Islet of Langerhans (tissue), 1 donor: ENCODE measurements at regions not wholly inside any gene's neighbourhood (a gene's known extent, or its start where the extent isn't known, plus 50 kb on each side); places are given as distances from the start of the nearest gene placed in this dataset.
A peak's percentile ranks its signal among the peaks of the same experiment; 100 is the strongest.

Experiments
- FAIRE-seq: peaks from one replicate; lab custom pipeline; 2011; peaks lifted over from hg19 to GRCh38; lab: Jason Lieb, UNC

DNA sequence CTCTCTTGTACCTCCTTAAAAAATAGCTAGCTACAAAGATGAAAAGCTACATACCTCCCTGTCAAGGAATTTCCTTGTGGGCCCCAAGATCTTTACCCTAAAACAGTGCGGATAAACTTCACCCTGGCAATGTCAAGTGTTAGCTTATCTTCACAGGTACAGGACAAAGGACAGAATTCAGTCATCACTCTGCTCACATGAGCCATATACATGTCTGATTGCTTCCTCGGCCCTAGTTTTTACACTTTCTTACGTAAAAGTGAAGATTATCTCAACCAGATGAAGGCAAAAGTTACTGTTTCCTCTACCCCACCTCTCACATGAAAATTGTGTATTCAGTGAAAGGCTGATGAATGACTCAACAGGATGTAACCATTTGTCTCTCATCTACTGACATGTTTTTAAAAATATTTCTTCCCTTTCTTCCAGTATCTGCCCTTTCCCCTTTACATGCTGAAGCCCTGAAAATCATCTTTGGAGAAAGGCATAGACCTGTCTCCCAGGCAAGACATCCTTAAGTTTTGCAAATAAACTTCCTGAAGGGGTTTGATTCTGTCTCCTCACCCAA lies 890.1 kb downstream of the GALC start:
- FAIRE-seq, result no peak

DNA sequence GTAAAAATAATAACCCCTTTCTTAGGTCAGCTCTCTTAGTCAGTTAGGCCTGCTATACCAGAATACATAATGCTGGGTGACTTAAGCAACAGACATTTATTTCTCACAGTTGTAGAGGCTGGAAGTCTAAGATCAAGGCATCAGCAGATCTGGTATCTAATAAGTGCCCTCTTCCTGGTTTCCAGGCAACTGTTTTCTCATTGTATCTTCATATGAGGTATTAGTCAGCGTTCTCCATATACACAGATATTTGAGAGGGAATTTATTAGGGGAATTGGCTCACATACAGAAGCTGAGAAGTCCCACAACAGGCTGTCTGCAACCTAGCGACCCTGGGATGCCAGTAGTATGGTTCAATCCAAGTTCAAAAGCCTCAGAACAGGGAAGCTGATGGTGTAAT lies 896.0 kb downstream of the GALC start:
- no peak for FAIRE-seq

DNA sequence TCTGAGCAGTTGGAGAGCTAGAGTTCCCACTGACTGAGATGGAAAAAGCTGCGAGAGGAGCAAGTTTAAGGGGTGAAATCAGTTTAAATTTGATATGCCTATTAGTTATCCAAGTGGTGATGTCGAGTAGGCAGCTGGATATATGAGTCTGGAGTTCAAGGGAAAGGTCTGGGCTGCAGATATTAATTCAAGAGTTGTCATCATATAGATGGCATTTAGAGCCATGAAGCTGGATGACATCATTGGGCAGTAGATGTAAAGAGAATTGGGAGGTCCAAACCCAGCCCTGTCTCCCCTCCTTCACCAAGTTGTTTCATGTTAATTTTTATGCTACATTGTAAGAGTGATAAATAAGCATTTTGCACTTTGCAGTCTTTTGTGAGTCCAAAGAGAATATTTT lies 898.1 kb downstream of the GALC start:
- no peak for FAIRE-seq

DNA sequence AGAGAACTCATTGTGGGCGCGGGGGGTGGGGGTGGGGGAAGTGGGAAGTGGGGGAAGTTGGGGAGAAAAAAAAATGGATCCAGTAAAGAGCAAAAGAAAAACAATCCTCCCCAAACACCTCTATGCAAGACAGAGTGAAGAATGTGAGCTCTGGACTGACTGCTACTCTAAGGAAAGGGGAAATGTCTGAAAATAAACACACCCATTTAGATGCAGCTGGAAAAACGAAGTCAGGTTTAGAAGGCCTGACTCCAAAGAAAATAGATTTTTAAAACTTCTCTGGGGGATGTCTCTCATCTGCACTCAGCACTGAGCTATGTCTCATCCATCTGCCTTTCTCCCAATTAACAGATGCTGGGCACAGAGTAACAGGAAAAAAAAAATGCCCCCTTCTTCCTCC lies 904.4 kb downstream of the GALC start:
- FAIRE-seq, result no peak

DNA sequence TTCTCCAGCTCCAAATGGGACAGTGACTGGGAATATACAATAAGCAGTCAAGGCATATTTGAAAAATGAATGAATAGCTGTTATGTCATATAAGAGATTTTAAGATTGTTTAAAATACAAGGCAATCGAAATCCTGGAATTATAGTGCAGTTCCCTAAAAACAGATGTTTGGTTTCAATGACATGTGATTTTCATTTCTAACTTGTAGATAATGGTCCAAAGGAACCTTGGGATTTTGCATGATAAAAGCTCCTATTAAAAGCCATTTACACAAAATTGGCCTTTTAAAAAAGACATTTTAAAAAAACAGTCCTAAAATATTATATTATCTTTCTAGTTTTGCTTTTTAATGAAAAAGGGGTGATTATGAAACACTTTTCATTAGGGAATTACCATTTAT lies 905.1 kb downstream of the GALC start:
- FAIRE-seq, result no peak

DNA sequence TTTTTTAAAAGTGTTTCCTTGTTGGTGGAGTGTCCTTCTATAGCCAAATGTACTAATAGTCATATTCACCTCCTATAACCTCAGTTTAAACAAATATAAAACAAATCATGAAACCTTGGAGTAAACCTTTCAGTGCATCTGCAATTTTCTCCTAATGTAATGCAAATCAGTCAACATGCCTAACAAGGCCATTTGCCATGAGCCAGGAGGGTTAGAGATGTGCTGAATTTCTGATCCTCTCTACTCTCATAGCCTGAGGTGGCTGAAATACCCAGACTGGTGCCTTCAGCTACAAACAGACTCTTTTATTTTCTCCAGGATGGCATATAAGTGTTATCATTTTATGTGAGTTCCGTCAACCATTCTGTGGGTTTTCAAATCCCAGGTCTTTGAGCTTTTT lies 908.1 kb downstream of the GALC start:
- no peak for FAIRE-seq

DNA sequence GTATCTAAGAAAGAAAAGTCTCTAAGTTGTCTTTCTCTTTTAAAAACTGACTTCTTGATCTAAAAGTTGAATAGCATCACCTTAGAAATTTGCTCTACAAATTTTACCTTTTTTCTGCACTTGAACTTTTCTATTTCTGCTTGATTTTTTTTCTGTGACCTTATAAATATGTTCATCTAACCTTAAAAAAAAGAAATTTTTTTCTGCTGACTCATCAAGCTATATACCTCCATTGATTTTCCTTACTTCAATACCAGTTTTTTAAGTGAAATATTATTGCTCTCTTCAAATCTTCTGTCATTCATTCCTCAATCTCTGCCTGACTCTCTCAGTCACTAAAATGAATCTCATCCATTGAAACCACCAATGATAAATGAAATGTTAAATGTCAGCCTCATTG lies 910.1 kb downstream of the GALC start:
- no peak for FAIRE-seq

DNA sequence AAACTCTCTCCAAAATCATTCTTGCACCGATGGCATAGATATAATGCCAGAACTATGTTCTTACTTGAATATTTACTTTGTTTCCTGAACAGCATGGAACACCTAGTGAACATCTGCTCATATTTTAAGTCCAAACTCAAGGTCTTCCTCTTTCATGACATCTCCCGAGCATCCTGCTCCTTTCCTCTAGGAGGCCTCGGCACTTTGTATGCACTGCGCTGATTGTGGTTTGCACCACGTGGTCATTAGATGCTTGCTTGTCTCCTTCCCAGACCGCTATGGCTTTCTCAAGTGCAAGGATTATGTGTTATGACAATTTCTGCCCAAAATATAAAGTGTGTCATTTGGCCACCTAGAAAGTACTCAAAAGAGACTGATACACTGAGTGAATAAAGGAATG lies 912.0 kb downstream of the GALC start:
- FAIRE-seq, result no peak

DNA sequence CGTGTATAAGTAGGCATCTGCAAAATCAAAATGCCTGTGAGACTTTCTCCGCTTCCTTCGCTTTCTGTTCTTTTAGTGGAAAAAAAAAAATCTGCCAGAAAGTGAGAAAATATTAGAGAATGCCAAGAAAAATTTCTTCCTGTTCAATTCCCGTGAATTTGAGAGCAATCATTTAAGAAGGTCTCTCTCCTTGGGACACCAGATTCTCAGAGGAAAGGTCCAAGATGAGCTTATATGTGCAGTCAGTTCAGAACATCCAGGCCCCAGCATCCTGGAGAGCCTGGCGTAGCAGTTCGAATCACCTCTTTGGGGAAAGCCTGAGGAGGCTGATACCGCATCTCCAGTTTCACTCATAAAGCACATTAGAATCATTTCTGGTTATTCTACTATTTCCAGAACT lies 912.8 kb downstream of the GALC start:
- FAIRE-seq, result no peak

DNA sequence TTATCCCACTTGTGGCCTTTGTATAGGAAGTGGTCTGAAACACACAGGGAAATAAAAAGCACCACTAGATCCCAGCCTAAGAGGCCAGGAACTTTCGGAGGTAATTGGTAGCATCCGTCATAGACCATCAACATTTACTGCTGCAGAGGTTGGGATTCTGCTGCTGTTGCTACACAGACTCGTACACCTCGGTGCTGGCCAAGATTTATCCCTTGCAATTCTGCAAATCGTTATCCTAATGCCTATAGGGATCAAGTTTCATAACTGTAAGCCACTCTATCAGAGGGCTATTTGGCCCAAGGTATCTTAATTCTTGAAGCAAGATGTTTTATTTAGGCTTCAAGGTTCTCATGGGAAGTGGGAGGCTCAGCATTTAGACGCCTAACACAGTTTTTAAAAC lies 913.6 kb downstream of the GALC start:
- FAIRE-seq, result no peak

DNA sequence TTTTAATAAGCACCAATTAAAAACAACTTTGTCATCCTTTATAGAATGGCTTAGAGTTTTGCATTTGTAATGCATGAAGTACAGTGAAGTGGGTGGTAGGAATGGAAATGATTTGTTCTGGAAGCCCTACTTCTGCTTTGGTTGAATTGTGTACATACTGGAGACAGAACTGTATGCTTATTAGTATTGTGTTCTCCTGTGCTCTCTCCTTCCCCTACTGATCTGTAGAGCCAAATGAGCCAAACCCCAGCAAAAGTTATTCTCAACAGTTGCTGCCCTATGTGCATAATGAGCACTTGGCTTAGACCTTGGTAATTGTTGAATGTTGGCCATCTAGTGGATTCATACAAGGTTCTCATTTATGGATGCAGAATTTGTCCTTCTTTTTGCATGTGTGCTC lies 916.1 kb downstream of the GALC start:
- FAIRE-seq, result no peak

DNA sequence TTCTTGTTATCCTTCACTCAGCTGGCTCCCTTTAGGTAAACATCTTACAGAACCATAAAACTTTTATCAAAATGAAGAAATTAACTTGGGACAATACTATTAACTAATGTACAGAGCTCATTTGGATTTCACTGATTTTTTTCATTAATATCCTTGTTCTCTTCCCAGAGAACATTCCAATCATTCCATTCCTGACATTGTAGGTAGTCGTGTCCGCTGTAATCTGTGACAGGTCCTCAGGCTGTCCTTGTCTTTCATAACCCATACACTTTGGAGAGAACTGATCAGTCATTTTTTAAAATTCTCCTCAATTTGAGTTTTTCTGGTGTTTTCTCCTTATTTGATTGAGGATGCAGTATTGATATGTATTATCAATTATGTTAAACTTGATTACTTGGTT lies 916.8 kb downstream of the GALC start:
- FAIRE-seq, result no peak

DNA sequence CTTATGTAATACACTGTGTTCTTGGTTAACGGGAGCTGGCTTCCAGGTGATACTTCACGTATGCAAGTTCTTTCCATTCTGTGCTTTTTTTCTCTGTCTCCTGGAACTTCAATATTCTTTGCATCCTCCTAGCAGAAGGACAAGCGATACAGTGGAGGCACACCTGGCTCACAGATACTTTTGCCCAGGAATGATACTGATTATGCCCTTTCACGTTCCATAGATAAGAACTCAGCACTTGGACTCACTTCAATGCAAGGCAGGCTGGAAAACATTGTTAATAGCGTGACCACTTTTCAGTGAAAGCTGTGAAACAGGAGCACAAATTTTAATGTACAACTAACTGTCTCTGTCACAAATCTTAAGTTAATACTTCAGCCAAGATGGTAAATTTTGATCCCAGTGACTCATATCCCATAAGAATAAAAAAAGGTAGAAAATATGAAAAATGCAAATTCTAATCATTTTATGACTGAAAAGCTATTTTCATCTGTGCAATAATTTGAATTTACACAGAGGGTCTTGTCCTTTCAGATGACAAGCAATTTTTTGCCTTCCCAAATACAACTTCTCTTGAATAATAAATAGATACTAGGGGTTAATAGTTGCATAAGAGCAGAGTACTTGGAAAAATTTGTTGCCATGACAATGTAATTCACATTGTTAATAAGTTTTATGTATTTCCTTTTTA lies 919.0 kb downstream of the GALC start:
- no peak for FAIRE-seq

DNA sequence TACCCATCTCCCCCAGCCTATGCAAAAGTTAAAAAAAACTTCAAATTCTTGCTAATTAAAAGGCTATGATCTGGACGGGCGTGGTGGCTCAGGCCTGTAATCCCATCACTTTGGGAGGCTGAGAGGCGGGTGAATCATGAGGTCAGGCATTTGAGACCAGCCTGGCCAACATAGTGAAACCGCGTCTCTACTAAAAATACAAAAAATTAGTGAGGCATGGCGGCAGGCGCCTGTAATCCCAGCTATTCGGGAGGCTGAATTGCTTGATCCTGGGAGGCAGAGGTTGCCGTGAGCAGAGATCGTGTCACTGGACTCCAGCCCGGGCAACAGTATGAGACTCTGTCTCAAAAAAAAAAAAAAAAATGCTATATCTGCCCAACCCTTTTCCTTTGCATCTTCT lies 925.4 kb downstream of the GALC start:
- FAIRE-seq, result no peak

DNA sequence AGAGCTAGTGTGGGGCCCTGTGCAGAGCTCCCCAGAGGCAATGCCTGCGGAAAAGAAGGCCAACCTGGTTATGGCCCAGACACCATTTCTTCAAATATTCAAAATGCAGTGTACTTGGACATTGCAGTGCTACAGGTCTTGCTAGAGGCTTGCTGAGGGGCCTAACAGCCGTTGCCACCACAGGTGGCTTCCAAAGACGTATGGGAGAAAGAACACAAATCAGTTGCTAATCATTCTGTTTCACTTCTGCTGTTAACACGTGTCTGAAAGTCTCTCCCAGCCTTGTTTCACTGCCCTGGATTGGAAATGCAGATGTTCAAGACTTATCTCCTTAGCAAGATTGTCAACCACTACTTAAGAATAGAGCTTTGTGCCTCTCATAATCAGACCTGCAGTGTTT lies 925.9 kb downstream of the GALC start:
- no peak for FAIRE-seq

DNA sequence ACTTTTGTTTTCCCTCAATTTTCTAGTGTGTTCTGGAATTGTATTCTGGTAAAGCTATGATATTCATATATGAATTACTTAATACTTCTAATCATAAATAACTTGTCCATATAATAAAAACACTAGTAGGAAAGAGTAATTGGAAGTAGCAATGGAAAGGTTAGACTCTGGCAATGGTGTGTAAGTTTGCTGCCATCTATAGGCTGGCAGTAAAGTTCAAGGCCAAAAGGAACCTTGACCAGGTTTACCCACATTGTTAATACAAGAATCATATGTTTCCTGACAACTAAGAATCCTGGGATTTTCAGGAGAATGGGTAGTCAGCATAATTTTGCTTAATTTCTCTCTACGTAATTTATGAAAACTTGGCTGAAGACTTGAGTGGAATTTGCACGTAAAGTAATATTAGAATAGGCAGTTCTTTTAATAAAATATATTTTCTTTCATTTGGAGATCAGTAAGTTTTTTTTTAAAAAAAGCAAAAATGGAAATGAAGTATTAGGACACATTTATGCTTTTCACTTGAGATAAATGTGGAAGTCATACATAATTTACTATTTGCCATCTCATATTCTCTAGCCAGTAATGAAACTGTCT lies 926.7 kb downstream of the GALC start:
- FAIRE-seq, result peak; percentile 81

DNA sequence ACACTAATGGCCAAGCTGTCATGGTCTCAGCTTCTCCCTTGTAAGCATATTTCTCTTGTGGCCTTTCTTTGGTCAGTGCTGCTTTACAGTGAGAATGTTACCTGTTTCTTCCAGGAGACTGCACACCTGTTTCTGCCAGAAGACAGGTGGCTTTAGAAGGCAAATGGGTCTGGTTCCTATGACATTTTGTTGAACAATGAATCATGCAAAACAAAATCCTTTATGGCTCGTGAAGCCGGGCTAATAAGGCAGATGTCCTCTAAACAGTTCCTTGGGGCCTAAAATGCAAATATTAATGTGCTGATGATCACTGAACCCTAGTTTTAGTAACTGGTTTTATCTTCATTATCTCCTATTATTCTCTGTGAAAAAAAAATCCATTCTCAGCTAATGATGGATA lies 927.6 kb downstream of the GALC start:
- no peak for FAIRE-seq

DNA sequence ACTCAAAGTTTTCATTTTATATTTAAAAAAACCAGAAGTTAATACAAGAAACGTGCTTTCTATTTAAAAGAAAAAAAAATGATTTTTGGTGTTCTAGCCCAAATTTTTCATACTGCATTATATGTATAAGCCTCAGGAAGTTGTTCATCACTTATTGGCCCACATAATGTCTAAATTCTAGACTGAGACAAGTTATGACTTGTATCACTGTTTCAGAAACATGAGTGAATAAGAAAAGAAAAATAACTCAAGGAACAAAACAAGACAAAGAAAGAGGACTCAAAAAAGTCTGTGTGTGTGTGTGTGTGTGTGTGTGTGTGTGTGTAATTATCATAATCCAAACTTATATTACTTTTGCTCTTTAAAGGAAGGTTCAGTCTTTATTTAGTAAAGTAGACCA lies 929.8 kb downstream of the GALC start:
- FAIRE-seq, result no peak

DNA sequence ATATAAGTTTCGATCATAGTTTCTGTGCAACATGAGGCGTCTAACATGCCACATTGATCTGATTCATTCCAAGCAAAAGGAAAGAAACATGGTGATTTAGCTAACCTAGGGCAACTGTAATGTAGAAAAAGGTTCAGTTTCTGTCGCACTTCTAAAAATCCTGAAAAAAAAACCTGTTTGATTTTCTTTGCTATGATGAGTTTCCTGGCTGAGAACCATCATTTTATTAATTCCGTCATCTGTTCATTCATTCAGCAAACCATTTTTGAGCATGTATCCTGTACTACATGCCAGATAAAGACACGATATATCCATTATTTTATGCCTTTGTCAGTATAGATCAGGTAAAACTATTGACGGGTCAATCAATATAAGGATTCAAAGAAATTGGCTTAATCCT lies 932.6 kb downstream of the GALC start:
- FAIRE-seq, result no peak

DNA sequence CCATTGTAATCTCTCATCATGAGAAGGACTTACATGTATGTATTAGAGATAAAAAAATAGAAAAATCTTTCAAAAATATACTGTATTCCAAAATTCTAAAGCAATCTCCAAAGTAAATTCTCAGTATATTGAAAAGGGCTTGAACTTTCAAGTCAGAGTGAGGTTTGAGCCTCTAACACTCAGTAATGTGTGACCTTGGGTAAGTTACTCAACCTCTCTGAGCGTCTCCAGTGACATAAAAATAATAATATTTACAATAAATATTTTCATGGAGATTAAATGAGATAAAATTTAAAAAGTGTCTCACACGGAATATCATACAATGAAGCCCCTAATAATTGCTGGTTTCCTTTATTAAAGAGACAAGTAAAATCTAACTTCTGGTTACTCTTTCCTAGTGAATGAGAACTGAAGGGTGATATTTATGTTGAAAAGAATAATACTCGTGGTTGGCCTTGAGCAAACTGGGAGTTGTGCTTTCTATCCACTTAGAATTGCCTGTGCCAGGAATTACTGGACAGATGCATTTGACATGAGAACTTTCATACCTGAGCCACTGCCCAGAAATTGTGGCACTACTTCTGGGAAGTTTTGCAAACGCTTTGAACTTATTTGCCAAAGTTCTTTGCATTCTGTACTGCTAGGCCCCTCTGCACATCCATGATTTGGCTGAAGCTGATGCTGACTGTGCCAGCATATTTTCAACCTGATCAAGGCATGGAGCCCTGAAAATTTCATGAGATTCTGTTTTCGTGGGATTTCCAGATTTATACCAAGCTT lies 933.7 kb downstream of the GALC start:
- FAIRE-seq, result no peak

DNA sequence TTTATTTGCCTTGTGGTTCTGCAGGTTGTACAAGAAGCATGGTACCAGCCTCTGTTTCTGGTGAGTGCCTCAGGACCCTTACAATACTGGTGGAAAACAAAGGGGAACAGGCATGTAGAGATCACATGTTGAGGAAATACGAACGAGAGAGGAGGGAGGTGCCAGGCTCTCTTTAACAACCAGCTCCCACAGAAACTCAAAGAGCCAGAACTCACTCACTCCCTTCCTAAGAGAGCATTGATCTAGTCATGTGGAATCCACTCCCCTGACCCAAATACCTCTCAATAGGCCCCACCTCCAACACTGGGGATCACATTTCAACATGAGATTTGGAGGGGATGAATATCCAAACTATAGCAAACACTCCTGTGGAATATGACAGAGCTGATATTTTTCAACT lies 938.0 kb downstream of the GALC start:
- FAIRE-seq, result no peak

DNA sequence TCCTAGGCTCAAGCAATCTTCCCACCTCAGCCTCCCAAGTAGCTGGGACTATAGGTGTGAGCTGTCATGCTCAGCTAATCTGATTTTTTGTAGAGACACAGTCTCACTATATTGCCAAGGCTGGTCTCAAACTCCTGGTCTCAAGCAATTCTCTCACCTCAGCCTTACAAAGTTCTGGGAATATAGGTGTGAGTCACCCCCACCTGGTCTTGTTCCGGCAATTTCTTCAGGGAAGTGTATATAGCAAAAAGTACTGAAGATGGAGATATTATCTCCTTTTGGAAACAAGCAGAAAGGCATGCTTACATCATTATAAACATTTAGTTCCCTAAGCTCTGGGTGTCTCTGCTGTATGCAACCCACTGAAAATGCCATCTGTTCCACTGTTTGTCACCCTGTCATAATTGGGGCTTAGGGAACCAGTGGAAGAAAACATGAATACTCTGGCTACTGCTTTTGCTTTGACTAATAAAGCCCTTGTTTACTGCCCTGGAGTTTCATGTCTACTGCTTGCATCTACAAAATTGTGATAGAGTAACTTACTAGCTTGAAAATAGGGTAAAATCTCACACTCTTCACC lies 940.2 kb downstream of the GALC start:
- FAIRE-seq, result no peak

DNA sequence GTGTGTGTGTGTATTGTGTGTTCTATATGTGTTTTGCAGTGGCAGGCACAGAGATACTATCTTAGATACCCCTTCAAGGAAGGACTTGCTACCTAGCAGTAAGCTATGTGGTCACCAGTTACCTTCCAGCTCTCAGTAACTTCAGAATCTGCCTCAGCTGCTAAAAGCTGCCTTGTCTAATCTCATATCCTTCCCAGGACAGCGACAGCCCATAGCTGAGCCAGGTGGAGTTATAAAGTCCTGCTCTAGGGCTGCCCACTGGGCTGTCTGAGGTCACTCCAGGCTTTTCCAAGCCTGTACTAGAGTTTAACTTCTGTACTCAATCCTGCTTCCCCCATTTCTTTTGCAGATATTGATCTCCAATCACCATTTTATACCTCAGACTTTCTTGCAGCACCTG lies 942.6 kb downstream of the GALC start:
- no peak for FAIRE-seq
